ENCODE measurements at regions not wholly inside any gene's neighbourhood (a gene's known extent, or its start where the extent isn't known, plus 50 kb on each side); places are given as distances from the start of the nearest gene placed in this dataset.

- DNase-seq (ENCODE audit: low read depth, low spot score) = no peak
- Histone ChIP-seq H3K9me3 (ENCODE audit: low read depth, low read length) (no peaks in the 10 kb centered on the region), H3K4me3 (no peak overlapping the region), H3K36me3 (ENCODE audit: insufficient read depth, low read length) (no peaks in the 10 kb centered on the region), H3K27ac (no peak overlapping the region), H3K9ac (ENCODE audit: insufficient read length) (no peak overlapping the region)
- TF ChIP-seq POLR2AphosphoS5 (IDR thresholded peaks at IDR 0.05; ENCODE audit: borderline replicate concordance, low read depth, low read length) = no peak
- no peak for TF ChIP-seq EZH2 (IDR thresholded peaks at IDR 0.05)
- TF ChIP-seq FOXP2 (optimal IDR thresholded peaks at IDR 0.05; ENCODE audit: control extremely low read depth, extremely low read length, insufficient read depth) = no peak
Measured at GRCh38 chr4:111454961-111455360, 690.3 kb upstream of the FAM241A start.

- Histone ChIP-seq H3K4me3 (no peak overlapping the region), H3K9me3 (ENCODE audit: low read depth, low read length) (no peaks in the 10 kb centered on the region), H3K36me3 (ENCODE audit: insufficient read depth, low read length) (no peaks in the 10 kb centered on the region), H3K27ac (no peak overlapping the region), H3K9ac (ENCODE audit: insufficient read length) (no peak overlapping the region)
- TF ChIP-seq EZH2 (IDR thresholded peaks at IDR 0.05) (no peak), POLR2AphosphoS5 (IDR thresholded peaks at IDR 0.05; ENCODE audit: borderline replicate concordance, low read depth, low read length) (no peak), FOXP2 (optimal IDR thresholded peaks at IDR 0.05; ENCODE audit: control extremely low read depth, extremely low read length, insufficient read depth) (no peak)
- DNase-seq (ENCODE audit: low read depth, low spot score) = no peak
Measured at GRCh38 chr4:111464251-111465045, 680.8 kb upstream of the FAM241A start.

GRCh38 chr4:111466811-111467604, 678.2 kb upstream of the FAM241A start:
- no peaks in the 10 kb centered on the region for H3K36me3 ChIP-seq (ENCODE audit: insufficient read depth, low read length)
- TF ChIP-seq FOXP2 (optimal IDR thresholded peaks at IDR 0.05; ENCODE audit: control extremely low read depth, extremely low read length, insufficient read depth) (no peak), POLR2AphosphoS5 (IDR thresholded peaks at IDR 0.05; ENCODE audit: borderline replicate concordance, low read depth, low read length) (no peak), EZH2 (IDR thresholded peaks at IDR 0.05) (no peak)

GRCh38 chr4:111475001-111475400, 670.3 kb upstream of the FAM241A start:
- no peak for DNase-seq (ENCODE audit: low read depth, low spot score)
- no peak overlapping the region for H3K4me3 ChIP-seq
- no peaks in the 10 kb centered on the region for H3K36me3 ChIP-seq (ENCODE audit: insufficient read depth, low read length)
- H3K9me3 ChIP-seq (ENCODE audit: low read depth, low read length) = no peaks in the 10 kb centered on the region; the same call in 1 of the 2 replicates
- H3K9ac ChIP-seq (ENCODE audit: insufficient read length) = no peak overlapping the region
- no peak overlapping the region for H3K27ac ChIP-seq
- TF ChIP-seq EZH2 (IDR thresholded peaks at IDR 0.05) = no peak
- TF ChIP-seq POLR2AphosphoS5 (IDR thresholded peaks at IDR 0.05; ENCODE audit: borderline replicate concordance, low read depth, low read length) = no peak
- TF ChIP-seq FOXP2 (optimal IDR thresholded peaks at IDR 0.05; ENCODE audit: control extremely low read depth, extremely low read length, insufficient read depth) = no peak

More at GRCh38 chr4:111466811-111467604, 678.2 kb upstream of the FAM241A start:
- H3K27ac ChIP-seq = peak overlapping the region; percentile 63
- H3K9ac ChIP-seq (ENCODE audit: insufficient read length) = no peak overlapping the region
- no peak overlapping the region for H3K4me3 ChIP-seq
- H3K9me3 ChIP-seq (ENCODE audit: low read depth, low read length) = no peaks in the 10 kb centered on the region
- peak; percentile 10 for DNase-seq (ENCODE audit: low read depth, low spot score)

GRCh38 chr4:111475666-111476065, 669.6 kb upstream of the FAM241A start:
- no peak overlapping the region for H3K27ac ChIP-seq
- DNase-seq (ENCODE audit: low read depth, low spot score) = no peak
- H3K9me3 ChIP-seq (ENCODE audit: low read depth, low read length) = no peaks in the 10 kb centered on the region; the same call in 1 of the 2 replicates
- H3K36me3 ChIP-seq (ENCODE audit: insufficient read depth, low read length) = no peaks in the 10 kb centered on the region
- H3K9ac ChIP-seq (ENCODE audit: insufficient read length) = no peak overlapping the region
- H3K4me3 ChIP-seq = no peak overlapping the region
- no peak for TF ChIP-seq EZH2 (IDR thresholded peaks at IDR 0.05)
- TF ChIP-seq FOXP2 (optimal IDR thresholded peaks at IDR 0.05; ENCODE audit: control extremely low read depth, extremely low read length, insufficient read depth) = no peak
- TF ChIP-seq POLR2AphosphoS5 (IDR thresholded peaks at IDR 0.05; ENCODE audit: borderline replicate concordance, low read depth, low read length) = no peak

GRCh38 chr4:111480510-111480909, 664.7 kb upstream of the FAM241A start:
- Histone ChIP-seq H3K36me3 (ENCODE audit: insufficient read depth, low read length) (no peaks in the 10 kb centered on the region), H3K27ac (no peak overlapping the region), H3K9me3 (ENCODE audit: low read depth, low read length) (no peaks in the 10 kb centered on the region; the same call in 1 of the 2 replicates), H3K4me3 (no peak overlapping the region), H3K9ac (ENCODE audit: insufficient read length) (no peak overlapping the region)
- no peak for DNase-seq (ENCODE audit: low read depth, low spot score)
- TF ChIP-seq POLR2AphosphoS5 (IDR thresholded peaks at IDR 0.05; ENCODE audit: borderline replicate concordance, low read depth, low read length) = no peak
- no peak for TF ChIP-seq EZH2 (IDR thresholded peaks at IDR 0.05)
- no peak for TF ChIP-seq FOXP2 (optimal IDR thresholded peaks at IDR 0.05; ENCODE audit: control extremely low read depth, extremely low read length, insufficient read depth)

GRCh38 chr4:111483375-111484169, 661.7 kb upstream of the FAM241A start:
- Histone ChIP-seq H3K4me3 (no peak overlapping the region), H3K27ac (no peak overlapping the region), H3K9ac (ENCODE audit: insufficient read length) (no peak overlapping the region), H3K36me3 (ENCODE audit: insufficient read depth, low read length) (no peaks in the 10 kb centered on the region), H3K9me3 (ENCODE audit: low read depth, low read length) (no peaks in the 10 kb centered on the region; the same call in 1 of the 2 replicates)
- DNase-seq (ENCODE audit: low read depth, low spot score) = no peak
- TF ChIP-seq FOXP2 (optimal IDR thresholded peaks at IDR 0.05; ENCODE audit: control extremely low read depth, extremely low read length, insufficient read depth) (no peak), POLR2AphosphoS5 (IDR thresholded peaks at IDR 0.05; ENCODE audit: borderline replicate concordance, low read depth, low read length) (no peak), EZH2 (IDR thresholded peaks at IDR 0.05) (no peak)

All from SK-N-MC (cell line).